NCI-H128 (cell line): ENCODE measurements at regions not wholly inside any gene's neighbourhood (a gene's known extent, or its start where the extent isn't known, plus 50 kb on each side); places are given as distances from the start of the nearest gene placed in this dataset.

ENCODE experiments used
- DNase-seq: peaks from one replicate; lab custom pipeline; 2025; ENCODE audit not compliant: unreplicated experiment; lab: John Stamatoyannopoulos, UW

GRCh38 chr3:181660337-181660736 lies 51.4 kb upstream of the SOX2 start:
- DNase-seq, result no peak

- no peak for DNase-seq
These were observed 74.3 kb upstream of the SOX2 start for GRCh38 chr3:181637456-181637855.

GRCh38 chr3:181637056-181637455 lies 74.7 kb upstream of the SOX2 start:
- no peak for DNase-seq

- no peak for DNase-seq
These were observed 76.6 kb upstream of the SOX2 start for GRCh38 chr3:181635141-181635540.

- DNase-seq, result no peak
These were observed 78.2 kb upstream of the SOX2 start for GRCh38 chr3:181633556-181633955.

- no peak for DNase-seq
These were observed 79.8 kb upstream of the SOX2 start for GRCh38 chr3:181631901-181632300.

- no peak for DNase-seq
These were observed 80.9 kb upstream of the SOX2 start for GRCh38 chr3:181630853-181631252.

GRCh38 chr3:181629711-181630110 lies 82.0 kb upstream of the SOX2 start:
- no peak for DNase-seq

GRCh38 chr3:181629029-181629428 lies 82.7 kb upstream of the SOX2 start:
- no peak for DNase-seq

GRCh38 chr3:181628384-181628783 lies 83.3 kb upstream of the SOX2 start:
- no peak for DNase-seq

GRCh38 chr3:181626036-181626435 lies 85.7 kb upstream of the SOX2 start:
- DNase-seq, result no peak

GRCh38 chr3:181623924-181624694 lies 87.6 kb upstream of the SOX2 start:
- DNase-seq, result no peak

- DNase-seq, result no peak
These were observed 89.4 kb upstream of the SOX2 start for GRCh38 chr3:181622365-181622764.

- no peak for DNase-seq
These were observed 91.8 kb upstream of the SOX2 start for GRCh38 chr3:181619897-181620296.

- no peak for DNase-seq
These were observed 93.5 kb upstream of the SOX2 start for GRCh38 chr3:181618260-181618659.

- DNase-seq, result no peak
These were observed 95.3 kb upstream of the SOX2 start for GRCh38 chr3:181616088-181617070.

GRCh38 chr3:181615666-181616065 lies 96.1 kb upstream of the SOX2 start:
- no peak for DNase-seq

GRCh38 chr3:181614878-181615277 lies 96.8 kb upstream of the SOX2 start:
- DNase-seq, result no peak

- DNase-seq, result no peak
These were observed 97.9 kb upstream of the SOX2 start for GRCh38 chr3:181613813-181614212.

- no peak for DNase-seq
These were observed 98.5 kb upstream of the SOX2 start for GRCh38 chr3:181613191-181613590.

GRCh38 chr3:181610973-181611265 lies 100.8 kb upstream of the SOX2 start:
- no peak for DNase-seq
